Gastroesophageal sphincter (tissue), 4 donors: ENCODE measurements at regions not wholly inside any gene's neighbourhood (a gene's known extent, or its start where the extent isn't known, plus 50 kb on each side); places are given as distances from the start of the nearest gene placed in this dataset.
"Not testable (repeated sequence)": the region's sequence is repeated elsewhere in the genome, so short reads cannot be mapped to it uniquely, and the experiment has no call there.

Experiments
- ATAC-seq: fragments of 150-250 bp; one replicate; pipeline ENCODE4 v1.9.1; 2016; ENCODE audit warnings: mild to moderate bottlenecking, moderate library complexity
- H3K27ac ChIP-seq, 4 donors: fragments of 200-600 bp; sonication (generic) in 3 of 4; 1 replicate in 3 of 4; 2 replicates in 1 of 4; pipeline ENCODE4 v1.5.1; 2016 to 2019
- H3K27me3 ChIP-seq: fragments of 200-600 bp; sonication (generic); one replicate; pipeline ENCODE4 v1.5.1; 2019
- H3K36me3 ChIP-seq, 2 donors: fragments of 200-600 bp; sonication (generic); one replicate each; pipeline ENCODE4 v1.5.1; 2019; ENCODE audit warnings: control low read depth in 1 of 2
- H3K4me1 ChIP-seq, 3 donors: fragments of 200-600 bp; sonication (generic); 1 replicate in 2 of 3; 2 replicates in 1 of 3; pipeline ENCODE4 v1.5.1; 2016 to 2019; ENCODE audit warnings: control low read depth in 2 of 3
- H3K4me3 ChIP-seq, 2 donors: fragments of 200-600 bp; sonication (generic); one replicate each; pipeline ENCODE4 v1.5.1; 2019; ENCODE audit warnings: mild to moderate bottlenecking in 1 of 2, moderate library complexity in 1 of 2
- H3K9me3 ChIP-seq, 3 donors: fragments of 200-600 bp; sonication (generic); one replicate each; pipeline ENCODE4 v1.5.1; 2017 to 2019; ENCODE audit warnings: control low read depth in 2 of 3
- EP300 ChIP-seq: sonication (generic); formaldehyde crosslinking; IDR thresholded peaks from one replicate; pipeline ENCODE4 v1.6.1; 2017; ENCODE audit warnings: antibody characterized with exemption, mild to moderate bottlenecking
- POLR2A ChIP-seq, 2 donors: fragments of 450-650 bp; IDR thresholded peaks; one replicate each; pipeline ENCODE4 v1.6.1; 2017; ENCODE audit warnings: antibody characterized with exemption in 2 of 2, mild to moderate bottlenecking in 2 of 2, moderate library complexity in 1 of 2
- POLR2AphosphoS5 ChIP-seq: sonication (generic); formaldehyde crosslinking; IDR thresholded peaks from one replicate; pipeline ENCODE4 v1.6.1; 2017; ENCODE audit warnings: antibody characterized with exemption
- WGBS, 2 donors: methylation state at CpG; one replicate each; pipeline ENCODE4 v1.1.5; 2018; ENCODE audit warnings: low coverage in 1 of 2; 5-methylcytosine and 5-hydroxymethylcytosine counted together
- TF ChIP-seq, protein P1 (sequence below), 4 experiments: fragments of 200-600 bp in 2 of 4; fragments of 450-650 bp in 2 of 4; sonication (generic) in 1 of 4; IDR thresholded peaks; one replicate each; pipeline ENCODE4 v1.5.1; 2017 to 2019; ENCODE audit warnings: antibody characterized with exemption in 4 of 4, mild to moderate bottlenecking in 2 of 4, moderate library complexity in 2 of 4

DNA sequence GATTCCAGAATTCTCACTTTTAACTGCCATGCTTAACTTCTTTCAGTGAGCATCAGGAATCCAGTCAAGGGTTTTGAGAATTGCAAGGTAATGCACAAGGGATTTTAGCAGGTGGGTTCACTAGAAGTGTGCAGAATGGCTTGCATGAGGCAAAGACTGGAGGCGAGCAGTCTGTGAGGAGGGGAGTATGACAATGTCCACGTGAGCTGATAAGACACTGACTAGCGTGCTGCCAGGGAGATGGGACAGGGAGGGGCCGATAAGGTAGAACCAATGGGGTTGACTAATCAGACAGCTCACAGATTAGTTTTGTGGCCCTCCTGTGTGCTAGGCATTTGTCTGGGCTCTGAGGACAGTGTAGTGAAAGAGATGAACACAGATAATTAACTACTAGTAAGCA is 102.0 kb upstream of the DAZL start:
- ATAC-seq: no peak
- Histone ChIP-seq H3K27ac (no peak overlapping the region), H3K4me1 (no peaks in the 10 kb centered on the region), H3K27me3 (no peaks in the 10 kb centered on the region), H3K4me3 (no peak overlapping the region), H3K36me3 (no peaks in the 10 kb centered on the region), H3K9me3 (peaks cover 0 to 7% (median 0%) of the 10 kb centered on the region in 3 donors)
- TF ChIP-seq POLR2AphosphoS5 (no peak), EP300 (no peak), POLR2A (IDR thresholded peaks at IDR 0.05) (no peak)
- TF ChIP-seq, protein P1, sequence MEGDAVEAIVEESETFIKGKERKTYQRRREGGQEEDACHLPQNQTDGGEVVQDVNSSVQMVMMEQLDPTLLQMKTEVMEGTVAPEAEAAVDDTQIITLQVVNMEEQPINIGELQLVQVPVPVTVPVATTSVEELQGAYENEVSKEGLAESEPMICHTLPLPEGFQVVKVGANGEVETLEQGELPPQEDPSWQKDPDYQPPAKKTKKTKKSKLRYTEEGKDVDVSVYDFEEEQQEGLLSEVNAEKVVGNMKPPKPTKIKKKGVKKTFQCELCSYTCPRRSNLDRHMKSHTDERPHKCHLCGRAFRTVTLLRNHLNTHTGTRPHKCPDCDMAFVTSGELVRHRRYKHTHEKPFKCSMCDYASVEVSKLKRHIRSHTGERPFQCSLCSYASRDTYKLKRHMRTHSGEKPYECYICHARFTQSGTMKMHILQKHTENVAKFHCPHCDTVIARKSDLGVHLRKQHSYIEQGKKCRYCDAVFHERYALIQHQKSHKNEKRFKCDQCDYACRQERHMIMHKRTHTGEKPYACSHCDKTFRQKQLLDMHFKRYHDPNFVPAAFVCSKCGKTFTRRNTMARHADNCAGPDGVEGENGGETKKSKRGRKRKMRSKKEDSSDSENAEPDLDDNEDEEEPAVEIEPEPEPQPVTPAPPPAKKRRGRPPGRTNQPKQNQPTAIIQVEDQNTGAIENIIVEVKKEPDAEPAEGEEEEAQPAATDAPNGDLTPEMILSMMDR (IDR thresholded peaks at IDR 0.05): no peak
- 31 to 62% methylated on average over 3 to 4 of the region's 4 CpGs for WGBS, 2 donors

- TF ChIP-seq POLR2AphosphoS5 (no peak), EP300 (no peak), POLR2A (IDR thresholded peaks at IDR 0.05) (no peak)
- TF ChIP-seq, protein P1 (IDR thresholded peaks at IDR 0.05): no peak
- ATAC-seq: no peak
- H3K9me3 ChIP-seq: peaks cover 0 to 12% (median 0%) of the 10 kb centered on the region in 3 donors
- H3K27ac ChIP-seq: no peak overlapping the region
- H3K36me3 ChIP-seq: no peaks in the 10 kb centered on the region
- H3K27me3 ChIP-seq: no peaks in the 10 kb centered on the region
- H3K4me3 ChIP-seq: no peak overlapping the region
- no peaks in the 10 kb centered on the region for H3K4me1 ChIP-seq
Observed at GRCh38 chr3:16708285-16708684, 103.1 kb upstream of the DAZL start.

- peaks cover 0 to 21% (median 0%) of the 10 kb centered on the region in 3 donors for H3K9me3 ChIP-seq
- not testable (repeated sequence) for H3K27ac ChIP-seq, ATAC-seq, H3K27me3 ChIP-seq, H3K4me3 ChIP-seq, H3K4me1 ChIP-seq, H3K36me3 ChIP-seq
- WGBS, 2 donors: 67 to 90% methylated on average over 1 of the region's 1 CpG
Observed at GRCh38 chr3:16711691-16712090, 106.5 kb upstream of the DAZL start.

- no peaks in the 10 kb centered on the region for H3K36me3 ChIP-seq
- peaks cover 0 to 14% (median 0%) of the 10 kb centered on the region in 3 donors for H3K9me3 ChIP-seq
- no peaks in the 10 kb centered on the region for H3K4me1 ChIP-seq
- no peaks in the 10 kb centered on the region for H3K27me3 ChIP-seq
- TF ChIP-seq, protein P1 (IDR thresholded peaks at IDR 0.05): no peak
- no peak for TF ChIP-seq EP300
- no peak for TF ChIP-seq POLR2A (IDR thresholded peaks at IDR 0.05)
- TF ChIP-seq POLR2AphosphoS5: no peak
- no CpG with 5 or more reads among the region's 4 CpGs for WGBS, 2 donors
- no peak overlapping the region for H3K27ac ChIP-seq
- H3K4me3 ChIP-seq: no peak overlapping the region
- ATAC-seq: no peak
Observed at GRCh38 chr3:16715281-16715680, 110.1 kb upstream of the DAZL start.

- Histone ChIP-seq H3K27ac (no peak overlapping the region), H3K36me3 (no peaks in the 10 kb centered on the region), H3K27me3 (no peaks in the 10 kb centered on the region), H3K9me3 (no peaks in the 10 kb centered on the region), H3K4me1 (no peaks in the 10 kb centered on the region), H3K4me3 (no peak overlapping the region)
- ATAC-seq: no peak
- TF ChIP-seq POLR2A (IDR thresholded peaks at IDR 0.05) (no peak), EP300 (no peak), POLR2AphosphoS5 (no peak)
- TF ChIP-seq, protein P1 (IDR thresholded peaks at IDR 0.05): no peak
- WGBS, 2 donors: 65% methylated on average over 3 of the region's 3 CpGs
Observed at GRCh38 chr3:16719426-16719825, 114.2 kb upstream of the DAZL start.
